ENCODE measurements at regions not wholly inside any gene's neighbourhood (a gene's known extent, or its start where the extent isn't known, plus 50 kb on each side); places are given as distances from the start of the nearest gene placed in this dataset.

DNA sequence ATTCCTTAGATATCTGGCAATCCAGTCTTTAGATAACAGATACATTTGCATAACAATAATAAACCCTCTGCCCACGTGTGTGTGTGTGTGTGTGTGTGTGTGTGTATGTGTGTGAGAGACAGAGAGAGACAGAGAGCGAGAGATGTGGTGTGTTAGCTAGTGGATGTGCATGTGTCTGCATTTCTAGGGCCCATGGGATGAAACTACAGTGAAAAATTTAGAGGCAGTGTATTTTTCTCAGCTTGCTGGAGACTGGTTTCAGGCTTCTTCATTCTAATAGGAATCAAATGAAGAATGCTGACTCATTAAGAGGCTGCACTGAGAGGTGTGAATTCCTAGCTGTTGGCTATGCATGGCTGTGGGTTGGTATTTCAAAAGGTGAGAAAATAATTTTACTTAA lies 303.2 kb downstream of the LMX1A start:
- Mint-ChIP-seq H3K9me3 (peaks cover 0 to 5% of the 10 kb centered on the region in 2 donors), H3K36me3 (no peaks in the 10 kb centered on the region), H3K27ac (no peak overlapping the region)
- DNase-seq (ENCODE audit: low spot score in 2 of 2) (no peak), ATAC-seq (no peak)

DNA sequence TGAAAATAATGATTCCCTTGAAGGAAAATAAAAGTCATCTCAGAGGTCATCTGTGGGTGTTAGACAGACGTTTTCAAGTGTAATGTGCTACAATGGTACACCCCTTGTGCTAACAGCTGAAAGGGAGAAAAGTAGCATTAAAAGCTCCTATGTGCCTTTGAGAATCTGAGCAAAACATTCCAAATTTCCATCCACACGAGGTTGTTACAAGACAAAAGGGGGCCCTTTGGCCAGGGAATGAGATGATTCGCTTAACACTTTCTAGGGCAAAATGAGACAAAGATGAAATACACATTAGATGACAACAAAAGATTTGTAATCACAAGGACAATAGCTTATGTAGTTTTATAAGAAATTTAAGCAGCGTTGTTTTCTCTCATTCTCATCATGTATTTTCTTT lies 303.6 kb downstream of the LMX1A start:
- DNase-seq (ENCODE audit: low spot score in 2 of 2), result no peak
- ATAC-seq, result no peak
- Mint-ChIP-seq H3K36me3 (no peaks in the 10 kb centered on the region), H3K27ac (no peak overlapping the region), H3K9me3 (peaks cover 0 to 5% of the 10 kb centered on the region in 2 donors)

DNA sequence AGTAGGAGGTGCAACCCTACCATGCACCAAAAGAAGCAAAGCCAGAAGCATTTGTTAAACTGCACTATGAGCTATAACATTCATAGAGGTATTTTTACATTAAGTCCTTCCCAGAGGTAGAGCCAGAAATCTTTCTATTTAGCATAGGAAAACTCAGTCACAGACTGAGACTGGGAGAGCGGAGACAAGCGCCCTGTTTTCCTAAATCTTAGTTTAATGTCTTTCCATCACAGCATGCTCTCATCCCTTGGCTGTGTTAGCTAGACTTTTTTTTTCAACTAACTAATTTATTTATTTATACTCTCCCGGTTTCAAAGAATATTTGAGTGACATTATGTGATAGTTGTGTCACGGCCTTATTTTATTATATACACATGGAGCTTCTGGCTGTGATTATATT lies 304.1 kb downstream of the LMX1A start:
- DNase-seq (ENCODE audit: low spot score in 2 of 2) (no peak), ATAC-seq (no peak)
- Mint-ChIP-seq H3K36me3 (no peaks in the 10 kb centered on the region), H3K9me3 (peaks cover 0 to 5% of the 10 kb centered on the region in 2 donors), H3K27ac (no peak overlapping the region)

DNA sequence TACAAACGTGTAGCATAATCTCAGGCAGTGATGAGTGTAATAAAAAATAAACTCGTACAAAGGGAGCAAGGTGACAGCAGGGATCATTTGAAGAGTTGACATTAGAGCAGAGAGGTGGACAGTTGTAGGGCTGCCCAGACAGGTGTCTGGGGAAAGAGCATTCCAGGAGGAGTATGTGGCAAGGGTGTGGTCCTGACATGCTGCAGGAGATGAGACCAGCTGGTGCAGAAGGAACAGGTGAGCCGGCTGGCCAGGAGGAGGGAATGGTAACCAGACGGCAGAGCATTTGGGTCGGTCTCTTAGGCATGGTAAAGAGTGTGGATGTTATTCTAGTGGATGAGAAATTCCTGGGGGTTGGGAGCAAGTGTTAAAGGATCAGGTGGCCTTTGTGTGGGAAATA lies 306.3 kb downstream of the LMX1A start:
- H3K9me3 Mint-ChIP-seq, result peaks cover 0 to 5% of the 10 kb centered on the region in 2 donors
- no peak for DNase-seq (ENCODE audit: low spot score in 2 of 2)
- no peak for ATAC-seq

DNA sequence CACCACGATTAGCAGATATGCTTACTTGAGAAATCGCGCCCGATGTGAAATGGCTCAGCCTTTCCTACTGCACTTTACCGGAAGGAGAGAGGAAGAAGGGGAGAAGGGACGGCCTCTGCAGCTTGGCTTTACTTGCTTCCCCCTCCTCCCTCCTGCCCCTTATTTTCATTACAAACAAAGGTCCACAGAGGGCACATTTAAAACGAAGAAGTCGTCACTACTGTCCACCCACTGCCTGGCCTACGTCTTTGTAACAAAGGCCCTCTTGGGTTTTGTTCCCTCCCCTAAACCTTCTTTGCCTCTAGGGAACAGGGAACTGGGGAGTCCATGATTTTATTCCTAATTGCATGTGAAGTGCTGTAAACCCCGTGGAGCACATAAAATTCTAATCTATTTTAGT lies 308.5 kb downstream of the LMX1A start:
- H3K36me3 Mint-ChIP-seq, result no peaks in the 10 kb centered on the region
- ATAC-seq, result no peak
- no peak for DNase-seq (ENCODE audit: low spot score in 2 of 2)
- H3K27ac Mint-ChIP-seq, result no peak overlapping the region
- peaks cover 0 to 5% of the 10 kb centered on the region in 2 donors for H3K9me3 Mint-ChIP-seq

More for the DNA sequence above, 306.3 kb downstream of the LMX1A start:
- Mint-ChIP-seq H3K36me3 (no peaks in the 10 kb centered on the region), H3K27ac (no peak overlapping the region)

DNA sequence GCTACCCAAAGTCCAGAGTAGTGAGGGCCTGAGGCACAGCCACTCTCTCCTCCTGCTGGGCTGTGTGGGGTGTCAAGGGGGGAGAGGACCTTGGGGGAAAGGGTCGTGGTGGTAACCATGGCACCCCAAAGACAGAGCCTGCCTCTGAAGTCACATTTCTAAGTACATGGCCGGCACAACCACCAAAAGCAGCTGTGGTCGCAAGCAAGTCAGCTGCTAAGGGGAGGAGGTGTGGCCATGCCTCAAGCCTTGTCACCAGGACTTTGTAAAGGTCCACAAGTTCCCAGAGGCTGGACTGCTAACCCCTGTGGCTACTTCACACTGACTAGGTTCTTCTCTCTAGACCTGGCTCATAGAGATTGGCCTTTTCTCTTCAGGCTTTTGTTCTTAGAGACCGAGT lies 310.6 kb downstream of the LMX1A start:
- Mint-ChIP-seq H3K27ac (no peak overlapping the region), H3K36me3 (no peaks in the 10 kb centered on the region), H3K9me3 (peaks cover 0 to 5% of the 10 kb centered on the region in 2 donors)
- DNase-seq (ENCODE audit: low spot score in 2 of 2) (no peak), ATAC-seq (no peak)

DNA sequence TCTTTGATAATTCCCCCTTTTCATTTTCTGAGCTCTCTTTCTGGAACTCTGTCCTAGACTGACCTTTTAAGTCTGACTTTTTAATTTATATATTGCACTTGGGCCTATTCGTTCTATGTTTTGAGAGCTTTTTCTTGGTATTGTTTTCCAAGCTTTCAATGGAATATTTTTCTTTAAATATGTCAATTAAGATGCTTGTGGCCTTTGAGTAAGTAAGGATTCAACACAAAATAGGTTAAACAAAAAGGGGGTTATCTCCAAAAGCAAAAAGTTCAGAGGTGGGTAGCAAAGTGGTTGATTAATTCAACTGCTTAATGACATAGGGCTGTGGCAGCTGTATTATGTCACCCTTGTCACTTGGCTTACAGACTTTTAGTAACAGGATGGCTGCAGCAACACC lies 315.9 kb downstream of the LMX1A start:
- ATAC-seq, result no peak
- Mint-ChIP-seq H3K9me3 (peaks cover 0 to 6% of the 10 kb centered on the region in 2 donors), H3K36me3 (no peaks in the 10 kb centered on the region), H3K27ac (no peak overlapping the region)
- DNase-seq (ENCODE audit: low spot score in 2 of 2), result no peak

DNA sequence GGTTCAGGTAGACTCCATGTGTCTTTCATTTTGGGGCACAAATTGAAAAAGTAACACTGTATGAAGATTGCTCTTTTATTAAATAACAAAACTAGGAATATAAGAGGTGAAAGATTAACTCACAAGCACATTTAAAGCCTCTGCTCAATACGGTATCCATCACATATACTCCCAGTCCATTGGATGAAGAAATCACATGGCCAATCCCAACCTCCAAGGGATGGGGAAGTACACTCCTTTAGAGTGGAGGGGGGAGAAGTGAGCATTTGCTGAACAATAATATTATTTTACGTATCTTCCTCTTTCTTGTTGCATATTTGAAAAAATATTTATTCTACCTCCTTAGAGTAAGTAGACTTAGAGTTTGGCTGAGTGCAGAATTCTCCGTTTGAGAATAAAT lies 316.5 kb downstream of the LMX1A start:
- no peak for ATAC-seq
- Mint-ChIP-seq H3K36me3 (no peaks in the 10 kb centered on the region), H3K9me3 (peaks cover 0 to 6% of the 10 kb centered on the region in 2 donors), H3K27ac (no peak overlapping the region)
- no peak for DNase-seq (ENCODE audit: low spot score in 2 of 2)

DNA sequence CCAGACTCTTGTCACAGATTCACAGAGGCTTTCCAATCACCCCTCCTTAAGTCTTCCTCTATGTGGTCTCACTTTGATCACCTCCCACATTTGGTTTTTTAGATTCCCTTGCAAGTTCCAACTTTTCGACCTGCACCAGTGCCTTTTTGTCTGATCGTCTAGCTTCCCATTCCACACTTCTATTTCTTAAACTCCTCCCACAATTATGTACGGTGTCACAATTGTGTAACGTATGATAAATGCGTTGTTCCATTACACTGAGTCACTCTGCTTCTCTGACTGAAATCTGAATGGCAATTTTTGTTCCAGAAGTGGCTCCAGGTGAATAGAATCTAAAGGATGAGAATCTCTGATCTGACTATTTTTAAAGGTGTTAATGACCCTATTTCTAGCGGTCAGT lies 320.1 kb downstream of the LMX1A start:
- no peaks in the 10 kb centered on the region for H3K36me3 Mint-ChIP-seq
- H3K27ac Mint-ChIP-seq, result no peak overlapping the region
- DNase-seq (ENCODE audit: low spot score in 2 of 2), result no peak
- H3K9me3 Mint-ChIP-seq, result peaks cover 5 to 6% of the 10 kb centered on the region in 2 donors
- no peak for ATAC-seq

DNA sequence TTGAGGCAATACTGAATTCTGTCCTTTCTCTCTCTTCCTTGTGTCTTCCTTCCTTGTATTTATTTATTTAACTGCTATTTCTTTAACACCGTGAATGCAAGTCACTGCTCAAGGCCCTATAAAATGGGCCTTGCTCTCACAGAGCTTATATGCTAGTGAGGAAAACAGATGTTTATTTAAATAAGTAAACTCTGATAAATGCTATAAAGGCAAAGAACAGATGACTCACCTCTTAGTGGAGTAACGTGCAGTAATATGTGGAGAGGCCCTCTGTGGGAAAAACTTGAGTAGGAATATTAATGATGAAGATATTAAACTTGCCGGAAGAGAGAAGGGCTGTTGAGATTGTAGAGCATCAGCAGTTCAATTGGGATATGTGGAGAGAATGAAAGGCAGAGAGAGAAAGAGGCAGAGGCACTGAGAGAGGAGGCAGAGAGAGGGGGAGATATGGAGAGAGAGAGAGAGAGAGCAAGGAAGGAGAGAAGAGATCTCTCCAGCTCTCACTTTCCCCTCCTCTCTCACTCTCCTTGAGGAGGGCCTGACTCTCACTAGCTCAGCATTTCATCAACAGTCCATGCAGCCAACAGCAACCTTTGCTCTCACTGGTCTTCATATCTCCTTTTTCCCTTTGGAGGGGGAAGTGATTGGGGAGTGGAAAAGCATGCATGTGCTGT lies 322.2 kb downstream of the LMX1A start:
- Mint-ChIP-seq H3K36me3 (no peaks in the 10 kb centered on the region), H3K9me3 (peaks cover 5 to 6% of the 10 kb centered on the region in 2 donors), H3K27ac (no peak overlapping the region)
- DNase-seq (ENCODE audit: low spot score in 2 of 2) (no peak), ATAC-seq (no peak)

DNA sequence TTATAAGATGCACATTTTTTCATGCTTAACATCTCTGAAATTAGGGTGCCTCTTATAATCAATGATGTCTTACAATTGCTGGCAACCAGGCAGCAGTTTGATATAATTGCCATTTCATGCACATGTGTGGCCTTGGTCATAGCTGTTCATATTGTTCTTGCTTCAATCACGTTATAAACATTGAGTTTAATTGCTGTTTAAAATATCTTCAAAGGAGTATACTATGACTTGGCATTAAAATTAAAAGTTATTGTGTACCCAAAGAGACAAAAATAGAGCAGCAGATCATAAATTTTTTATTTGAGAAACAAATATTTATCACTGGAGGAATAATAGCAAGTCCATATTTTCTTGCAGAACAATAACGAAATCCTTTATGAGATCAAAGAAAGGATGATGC lies 325.5 kb downstream of the LMX1A start:
- Mint-ChIP-seq H3K36me3 (no peaks in the 10 kb centered on the region), H3K27ac (no peak overlapping the region), H3K9me3 (peaks cover 7 to 11% of the 10 kb centered on the region in 2 donors)
- no peak for ATAC-seq
- DNase-seq (ENCODE audit: low spot score in 2 of 2), result no peak

DNA sequence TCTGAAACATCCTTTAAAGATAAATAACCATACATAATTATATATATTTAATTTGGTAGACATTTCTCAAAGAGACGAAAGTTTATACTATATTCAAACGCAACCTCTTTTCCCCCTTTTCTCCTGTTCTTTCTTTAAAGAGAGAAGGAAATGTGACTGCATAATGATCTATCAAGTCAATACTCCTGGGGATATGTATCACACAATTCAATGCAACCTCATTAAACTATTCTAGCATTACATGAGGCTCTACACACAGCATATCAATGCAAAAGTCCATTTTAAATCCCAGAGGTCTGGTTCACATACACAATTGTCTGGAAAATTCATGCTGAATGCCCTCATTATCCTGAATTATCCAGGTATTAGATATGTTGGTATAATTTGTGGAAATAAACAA lies 330.7 kb downstream of the LMX1A start:
- no peak for DNase-seq (ENCODE audit: low spot score in 2 of 2)
- Mint-ChIP-seq H3K36me3 (peaks cover 5 to 8% of the 10 kb centered on the region in 2 donors), H3K9me3 (peaks cover 16 to 19% of the 10 kb centered on the region in 2 donors), H3K27ac (no peak overlapping the region)
- ATAC-seq, result no peak

DNA sequence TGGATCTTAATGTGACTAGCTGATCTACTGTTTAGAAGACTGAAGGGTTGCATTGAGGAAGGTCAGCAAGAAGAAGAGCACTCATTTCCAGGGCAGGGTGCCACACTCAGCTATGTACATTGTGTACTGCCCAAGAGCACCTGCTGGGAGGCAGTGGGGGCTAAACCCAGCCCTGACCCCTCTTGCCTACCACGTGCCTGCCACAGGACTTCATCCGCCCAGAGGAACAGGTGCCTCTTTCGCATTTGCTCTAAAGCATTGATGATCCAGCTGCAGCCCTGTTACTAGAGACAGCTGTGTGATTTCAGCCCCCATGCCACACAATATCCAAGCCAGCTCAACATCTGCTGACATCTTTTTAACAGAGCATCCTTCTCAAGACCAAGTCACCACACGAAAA lies 341.8 kb downstream of the LMX1A start:
- Mint-ChIP-seq H3K27ac (no peak overlapping the region), H3K9me3 (peaks cover 5 to 6% of the 10 kb centered on the region in 2 donors), H3K36me3 (peaks cover 6 to 9% of the 10 kb centered on the region in 2 donors)
- no peak for ATAC-seq
- no peak for DNase-seq (ENCODE audit: low spot score in 2 of 2)

DNA sequence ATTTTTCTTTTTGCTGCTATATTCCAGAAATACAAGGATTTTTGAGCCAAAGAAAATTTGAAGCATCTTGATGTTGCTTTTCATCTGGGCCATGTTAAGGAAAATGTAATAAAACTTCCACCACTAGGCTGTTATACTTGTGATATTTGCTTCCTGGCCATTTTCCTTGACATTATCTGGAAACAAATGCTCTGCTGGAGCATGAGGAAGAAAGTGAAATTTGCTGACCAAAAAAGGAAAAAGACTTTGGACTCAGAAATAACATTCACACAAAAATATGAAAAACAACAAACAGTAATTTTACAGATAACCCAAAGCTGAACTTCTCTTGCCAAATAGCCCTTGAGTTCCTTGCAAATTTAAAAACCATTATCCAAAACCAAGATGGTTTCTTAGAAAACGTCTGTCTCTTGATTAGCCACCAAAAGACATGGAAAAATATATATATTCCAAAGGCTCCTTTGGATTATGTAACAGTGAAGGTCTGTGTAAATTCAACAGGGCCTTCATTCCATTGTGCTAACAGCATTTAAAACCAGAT lies 344.5 kb downstream of the LMX1A start:
- no peak for ATAC-seq
- no peaks in the 10 kb centered on the region for H3K36me3 Mint-ChIP-seq
- no peaks in the 10 kb centered on the region for H3K9me3 Mint-ChIP-seq
- no peak overlapping the region for H3K27ac Mint-ChIP-seq
- DNase-seq (ENCODE audit: low spot score in 2 of 2), result no peak

DNA sequence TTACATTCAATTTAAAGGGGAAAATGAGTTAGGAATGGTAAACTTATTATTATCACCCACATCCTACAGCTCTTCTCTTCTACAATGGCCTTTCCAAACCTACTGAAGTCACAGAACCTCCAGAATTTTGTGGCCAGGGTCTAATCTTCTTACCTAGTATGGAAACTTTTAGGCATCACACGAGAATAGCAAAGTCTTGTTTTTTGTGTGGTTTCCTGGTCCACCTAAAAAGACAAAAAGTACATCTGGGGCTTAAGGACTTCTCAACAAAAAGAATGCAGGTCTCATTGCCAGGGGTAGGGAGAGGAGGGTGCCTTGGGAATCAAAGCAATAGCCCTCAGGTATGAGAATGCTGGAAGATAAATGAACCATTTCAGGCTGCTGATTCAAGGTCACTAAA lies 345.3 kb downstream of the LMX1A start:
- Mint-ChIP-seq H3K36me3 (no peaks in the 10 kb centered on the region), H3K9me3 (no peaks in the 10 kb centered on the region), H3K27ac (no peak overlapping the region)
- no peak for ATAC-seq
- DNase-seq (ENCODE audit: low spot score in 2 of 2), result no peak

DNA sequence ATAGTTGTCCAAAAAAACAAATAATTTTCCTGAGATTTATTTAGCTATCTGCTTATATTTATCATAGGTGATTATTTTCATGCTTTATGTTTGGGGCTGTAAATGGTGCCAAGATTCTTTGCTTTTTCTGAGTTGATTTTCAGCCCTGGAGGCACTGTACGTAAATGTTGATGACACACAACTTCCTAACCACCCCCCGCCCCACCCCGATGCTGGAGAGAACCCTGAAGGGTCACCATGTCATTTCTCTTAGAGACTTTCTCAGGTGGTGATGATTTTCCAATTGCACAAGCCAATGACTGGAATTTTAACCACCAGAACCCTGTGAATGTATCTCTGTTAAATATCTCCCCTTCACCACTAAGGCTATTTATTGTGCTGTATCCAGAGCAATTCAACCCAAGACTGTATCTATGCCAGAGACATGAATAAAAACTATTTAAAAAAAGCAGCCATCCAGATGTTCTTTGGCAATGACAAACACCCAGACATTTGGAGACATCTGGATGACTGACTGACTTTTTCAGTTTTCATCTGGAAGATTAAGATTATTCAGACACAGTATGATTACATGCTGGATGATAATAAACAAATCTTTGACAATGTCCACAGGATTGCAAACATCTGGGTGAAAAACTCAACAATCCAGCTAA lies 346.0 kb downstream of the LMX1A start:
- ATAC-seq, result no peak
- no peak overlapping the region for H3K27ac Mint-ChIP-seq
- no peaks in the 10 kb centered on the region for H3K36me3 Mint-ChIP-seq
- no peaks in the 10 kb centered on the region for H3K9me3 Mint-ChIP-seq
- DNase-seq (ENCODE audit: low spot score in 2 of 2), result no peak

DNA sequence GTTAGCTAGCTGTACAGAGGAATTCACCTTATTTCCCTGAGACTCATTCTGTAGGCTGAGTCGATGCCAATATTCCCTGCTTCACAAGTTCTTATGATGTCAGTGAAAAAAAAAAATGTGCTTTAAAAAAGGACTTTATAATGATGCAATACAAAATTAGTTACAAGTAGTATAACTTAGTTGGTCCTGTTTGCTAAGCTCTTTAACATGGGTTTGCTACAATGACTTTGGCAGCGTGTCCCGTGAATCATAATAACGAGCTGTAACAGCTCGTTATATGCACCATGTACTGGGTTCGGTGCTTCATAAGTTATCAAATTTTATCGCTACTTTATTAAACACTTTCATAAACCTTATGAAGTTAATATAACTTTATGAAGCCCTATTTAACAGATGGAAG lies 349.7 kb downstream of the LMX1A start:
- no peak for ATAC-seq
- Mint-ChIP-seq H3K27ac (no peak overlapping the region), H3K9me3 (peaks cover 0 to 3% of the 10 kb centered on the region in 2 donors), H3K36me3 (no peaks in the 10 kb centered on the region)
- DNase-seq (ENCODE audit: low spot score in 2 of 2), result no peak

DNA sequence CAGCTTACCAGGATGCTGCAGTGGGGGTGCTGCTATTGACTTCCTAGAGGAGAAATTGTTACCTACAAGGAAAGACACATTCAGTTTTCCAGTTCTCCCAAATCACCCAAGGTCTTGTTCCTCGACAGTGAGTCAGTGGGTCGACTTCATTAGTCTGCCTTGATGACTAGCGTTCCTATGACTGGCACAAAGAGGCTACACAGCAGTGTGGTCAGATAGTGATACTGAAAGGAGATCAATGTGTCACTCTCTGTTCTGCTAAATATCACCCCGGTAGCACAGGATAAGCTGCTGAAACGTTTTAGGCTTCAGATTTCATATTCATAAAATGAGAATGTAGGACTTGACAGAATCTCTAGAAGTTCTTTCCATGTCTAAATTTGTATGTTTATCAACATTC lies 357.4 kb downstream of the LMX1A start:
- Mint-ChIP-seq H3K36me3 (no peaks in the 10 kb centered on the region), H3K9me3 (peaks cover 14 to 15% of the 10 kb centered on the region in 2 donors), H3K27ac (no peak overlapping the region)
- ATAC-seq (no peak), DNase-seq (ENCODE audit: low spot score in 2 of 2) (no peak)

All from activated naive CD4-positive, alpha-beta T cell treated with anti-CD3 and anti-CD28 coated beads, Interleukin-2, amount 50 U/mL, for 72 hours (primary cell).